Gastrocnemius medialis (tissue), 4 donors: ENCODE measurements at regions not wholly inside any gene's neighbourhood (a gene's known extent, or its start where the extent isn't known, plus 50 kb on each side); places are given as distances from the start of the nearest gene placed in this dataset.

Experiments used
- ATAC-seq, 2 donors: fragments of 150-250 bp; one replicate each; pipeline ENCODE4 v1.9.1; 2016
- DNase-seq, 2 donors: peaks; one replicate each; pipeline ENCODE4 v3.0.0-alpha.2; 2019
- H3K27ac ChIP-seq, 4 donors: fragments of 200-600 bp; sonication (generic); 1 replicate in 1 of 4; 2 replicates in 3 of 4; pipeline ENCODE4 v1.5.1; 2016 to 2018; ENCODE audit warnings: mild to moderate bottlenecking in 2 of 4, moderate library complexity in 1 of 4
- H3K27me3 ChIP-seq, 3 donors: fragments of 200-600 bp; sonication (generic) in 2 of 3; 1 replicate in 1 of 3; 2 replicates in 2 of 3; pipeline versions ENCODE4 v1.5.1 to v1.6.0; 2016 to 2019; ENCODE audit warnings: mild to moderate bottlenecking in 1 of 3, moderate library complexity in 1 of 3
- H3K36me3 ChIP-seq, 2 donors: fragments of 200-600 bp; sonication (generic) in 1 of 2; one replicate each; pipeline ENCODE4 v1.5.1; 2017 to 2018
- H3K4me1 ChIP-seq, 2 donors: fragments of 200-600 bp; sonication (generic) in 1 of 2; one replicate each; pipeline ENCODE4 v1.5.1; 2016 to 2017; ENCODE audit warnings: mild to moderate bottlenecking in 2 of 2
- H3K4me3 ChIP-seq, 4 donors: fragments of 200-600 bp; sonication (generic) in 3 of 4; 1 replicate in 1 of 4; 2 replicates in 3 of 4; pipeline ENCODE4 v1.5.1; 2016 to 2019; ENCODE audit warnings: mild to moderate bottlenecking in 2 of 4
- H3K9me3 ChIP-seq, 3 donors: fragments of 200-600 bp; sonication (generic) in 2 of 3; 1 replicate in 1 of 3; 2 replicates in 2 of 3; pipeline ENCODE4 v1.5.1; 2016 to 2019
- POLR2A ChIP-seq, 2 donors: fragments of 450-650 bp; IDR thresholded peaks; one replicate each; pipeline ENCODE4 v1.6.1; 2017; ENCODE audit warnings: antibody characterized with exemption in 2 of 2, mild to moderate bottlenecking in 2 of 2, moderate library complexity in 2 of 2
- in situ Hi-C, 4 donors: fragments of 200-750 bp; cut with MboI; loops; one replicate each; pipeline versions ENCODE4 v1.15.0 to v1.8.0; 2017; ENCODE audit warnings: low sequenced_read_pairs in 4 of 4
- intact Hi-C: fragments of 100-400 bp; cut with DNase I; formaldehyde crosslinking; loops from one replicate; pipeline ENCODE4 v1.15.1; 2023; ENCODE audit warnings: low total_unique reads
- TF ChIP-seq, protein P1 (sequence below), 5 experiments: fragments of 450-650 bp in 3 of 5; fragments of 200-600 bp in 2 of 5; sonication (generic) in 2 of 5; IDR thresholded peaks in 4 of 5; conservative IDR thresholded peaks in 1 of 5; 1 replicate in 4 of 5; 2 replicates in 1 of 5; pipeline ENCODE4 v1.5.1; 2016 to 2019; ENCODE audit warnings: antibody characterized with exemption in 5 of 5, mild to moderate bottlenecking in 3 of 5, moderate library complexity in 3 of 5

DNA sequence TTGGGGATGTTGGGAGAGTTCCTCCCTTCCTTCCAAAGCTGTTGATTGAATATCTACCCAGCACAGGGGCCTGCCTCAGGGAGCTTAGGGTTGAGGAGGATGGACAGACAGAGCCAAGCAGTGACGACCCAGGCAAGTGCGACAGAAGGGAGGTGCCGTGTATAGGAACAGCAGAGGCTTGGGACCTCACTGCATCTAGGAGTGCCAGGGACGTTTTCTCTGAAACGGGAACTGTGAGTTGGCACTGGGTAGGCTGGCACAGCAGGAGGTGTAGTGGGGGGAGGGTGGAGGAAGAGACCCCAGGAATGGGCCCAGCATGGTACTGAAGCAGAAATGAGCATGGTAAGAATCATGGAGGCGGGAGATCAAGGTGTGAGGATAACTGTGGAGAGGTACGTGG, 55.3 kb upstream of the MGMT start:
- Histone ChIP-seq H3K27me3 (no peaks in the 10 kb centered on the region), H3K36me3 (no peaks in the 10 kb centered on the region), H3K4me3 (no peak overlapping the region), H3K4me1 (no peaks in the 10 kb centered on the region), H3K27ac (no peak overlapping the region), H3K9me3 (no peaks in the 10 kb centered on the region)
- in situ Hi-C loops (no loop called here), intact Hi-C loops (no loop called here)
- ATAC-seq, result no peak
- TF ChIP-seq, protein P1, sequence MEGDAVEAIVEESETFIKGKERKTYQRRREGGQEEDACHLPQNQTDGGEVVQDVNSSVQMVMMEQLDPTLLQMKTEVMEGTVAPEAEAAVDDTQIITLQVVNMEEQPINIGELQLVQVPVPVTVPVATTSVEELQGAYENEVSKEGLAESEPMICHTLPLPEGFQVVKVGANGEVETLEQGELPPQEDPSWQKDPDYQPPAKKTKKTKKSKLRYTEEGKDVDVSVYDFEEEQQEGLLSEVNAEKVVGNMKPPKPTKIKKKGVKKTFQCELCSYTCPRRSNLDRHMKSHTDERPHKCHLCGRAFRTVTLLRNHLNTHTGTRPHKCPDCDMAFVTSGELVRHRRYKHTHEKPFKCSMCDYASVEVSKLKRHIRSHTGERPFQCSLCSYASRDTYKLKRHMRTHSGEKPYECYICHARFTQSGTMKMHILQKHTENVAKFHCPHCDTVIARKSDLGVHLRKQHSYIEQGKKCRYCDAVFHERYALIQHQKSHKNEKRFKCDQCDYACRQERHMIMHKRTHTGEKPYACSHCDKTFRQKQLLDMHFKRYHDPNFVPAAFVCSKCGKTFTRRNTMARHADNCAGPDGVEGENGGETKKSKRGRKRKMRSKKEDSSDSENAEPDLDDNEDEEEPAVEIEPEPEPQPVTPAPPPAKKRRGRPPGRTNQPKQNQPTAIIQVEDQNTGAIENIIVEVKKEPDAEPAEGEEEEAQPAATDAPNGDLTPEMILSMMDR (IDR thresholded peaks at IDR 0.05 in 4 of 5, conservative IDR thresholded peaks at IDR 0.05 in 1 of 5), result no peak
- DNase-seq, result no peak

DNA sequence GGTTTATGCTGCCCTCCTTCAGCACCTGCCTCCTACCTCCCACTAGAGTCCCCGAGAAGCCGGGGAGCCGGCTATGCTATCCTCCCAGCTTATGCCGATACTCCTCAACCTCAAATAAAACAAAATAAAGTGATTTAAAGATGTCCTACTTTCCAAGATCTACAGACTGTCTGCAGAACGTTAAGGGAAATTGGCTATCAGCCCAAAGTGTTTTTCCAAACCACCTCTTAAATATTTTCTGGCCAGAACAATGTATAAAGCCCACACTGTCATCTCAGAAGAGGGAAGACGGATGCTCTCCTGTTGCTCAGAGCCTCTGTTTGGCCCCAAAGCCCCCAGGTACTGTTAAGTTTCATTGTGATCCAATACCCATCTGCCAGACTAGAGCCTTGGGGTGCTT, 54.0 kb upstream of the MGMT start:
- Histone ChIP-seq H3K27me3 (no peaks in the 10 kb centered on the region), H3K4me3 (no peak overlapping the region), H3K27ac (no peak overlapping the region), H3K4me1 (no peaks in the 10 kb centered on the region), H3K9me3 (no peaks in the 10 kb centered on the region), H3K36me3 (no peaks in the 10 kb centered on the region)
- intact Hi-C loops, result no loop called here
- DNase-seq, result no peak
- in situ Hi-C loops, result no loop called here
- TF ChIP-seq POLR2A (IDR thresholded peaks at IDR 0.05), result no peak
- TF ChIP-seq, protein P1 (IDR thresholded peaks at IDR 0.05 in 4 of 5, conservative IDR thresholded peaks at IDR 0.05 in 1 of 5), result no peak
- ATAC-seq, result no peak

DNA sequence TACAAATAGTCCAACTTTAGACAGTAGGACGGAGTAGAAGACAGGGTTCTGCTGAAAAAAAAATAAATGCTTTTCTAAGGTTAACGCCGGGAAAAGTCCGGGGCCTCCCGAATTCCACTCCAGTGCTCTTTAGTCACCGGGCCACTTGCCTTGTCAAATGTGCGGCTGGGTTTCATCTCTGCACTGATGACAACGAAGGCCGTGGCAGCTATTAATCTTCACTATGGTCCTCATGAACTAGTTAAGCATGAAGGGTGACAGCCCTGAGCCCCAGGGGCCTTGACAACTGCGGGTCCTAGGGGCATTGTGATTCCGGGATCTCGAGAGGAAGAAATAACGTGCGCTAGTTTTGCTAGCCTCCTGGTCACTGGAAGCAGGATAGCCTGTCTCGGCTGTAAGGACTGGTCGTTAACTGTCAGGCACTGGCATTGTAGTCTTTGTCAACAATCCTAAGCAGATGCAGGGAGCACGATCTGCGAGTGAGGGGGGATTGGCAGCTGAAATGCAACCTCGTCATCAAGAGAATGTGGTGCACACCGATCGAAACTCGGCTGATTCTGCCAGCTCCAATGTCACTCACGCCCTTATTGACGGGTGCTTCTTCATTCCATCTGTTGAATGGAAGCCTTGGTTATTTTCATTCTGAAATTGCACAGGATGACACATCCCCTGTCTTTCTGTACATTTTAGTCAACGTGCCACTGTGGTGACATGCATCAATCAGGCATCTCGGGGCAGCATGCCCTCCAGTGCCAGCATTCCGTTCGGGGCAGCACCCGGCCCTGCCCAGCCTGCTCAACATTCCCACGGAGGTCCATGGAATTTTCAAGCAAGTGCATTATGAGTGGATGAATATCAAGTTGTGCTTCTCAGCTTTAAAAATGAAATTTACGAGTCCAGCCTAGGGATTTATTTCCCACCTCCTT, 51.6 kb upstream of the MGMT start:
- no peaks in the 10 kb centered on the region for H3K9me3 ChIP-seq
- ATAC-seq (no peak), DNase-seq (no peak)
- no peaks in the 10 kb centered on the region for H3K4me1 ChIP-seq
- no peak overlapping the region for H3K4me3 ChIP-seq
- H3K27me3 ChIP-seq, result no peaks in the 10 kb centered on the region
- intact Hi-C loops, result no loop called here
- in situ Hi-C loops, result no loop called here
- H3K27ac ChIP-seq, result no peak overlapping the region
- TF ChIP-seq, protein P1 (IDR thresholded peaks at IDR 0.05 in 4 of 5, conservative IDR thresholded peaks at IDR 0.05 in 1 of 5), result no peak
- no peak for TF ChIP-seq POLR2A (IDR thresholded peaks at IDR 0.05)
- no peaks in the 10 kb centered on the region for H3K36me3 ChIP-seq

DNA sequence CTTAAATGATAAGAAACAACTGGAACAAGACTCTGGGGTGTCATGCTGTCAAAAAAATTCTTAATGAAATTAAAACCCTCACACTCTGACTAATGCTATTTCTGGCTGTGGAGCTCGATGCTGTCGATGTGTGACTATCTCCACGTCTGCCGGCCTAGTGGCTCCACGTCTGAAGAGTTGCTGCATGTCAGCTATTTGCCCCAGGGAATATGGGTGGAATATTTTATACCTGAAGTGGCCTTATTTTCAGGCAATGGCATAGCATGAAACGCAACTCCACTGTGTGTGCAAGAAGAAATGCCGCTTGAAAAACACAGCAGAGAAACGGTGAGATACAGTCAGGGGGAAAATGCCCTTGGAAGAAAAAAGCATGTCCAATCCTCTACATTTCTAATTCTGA, 50.9 kb upstream of the MGMT start:
- H3K9me3 ChIP-seq, result no peaks in the 10 kb centered on the region
- no peak for DNase-seq
- intact Hi-C loops (no loop called here), in situ Hi-C loops (no loop called here)
- H3K27me3 ChIP-seq, result no peaks in the 10 kb centered on the region
- H3K4me3 ChIP-seq, result no peak overlapping the region
- H3K4me1 ChIP-seq, result no peaks in the 10 kb centered on the region
- no peaks in the 10 kb centered on the region for H3K36me3 ChIP-seq
- TF ChIP-seq POLR2A (IDR thresholded peaks at IDR 0.05), result no peak
- TF ChIP-seq, protein P1 (IDR thresholded peaks at IDR 0.05 in 4 of 5, conservative IDR thresholded peaks at IDR 0.05 in 1 of 5), result no peak
- ATAC-seq, result no peak
- H3K27ac ChIP-seq, result no peak overlapping the region
